Ovary (tissue), 7 donors: ENCODE measurements at regions not wholly inside any gene's neighbourhood (a gene's known extent, or its start where the extent isn't known, plus 50 kb on each side); places are given as distances from the start of the nearest gene placed in this dataset.

ENCODE experiments used
- DNase-seq, 5 donors: peaks; one replicate each; pipeline ENCODE4 v3.0.0-alpha.2; 2019 to 2020
- H3K27ac ChIP-seq, 2 donors: fragments of 200-600 bp; one replicate each; pipeline versions ENCODE4 v1.5.1 to v1.8.0; 2019 to 2022
- H3K27me3 ChIP-seq: fragments of 200-600 bp; one replicate; pipeline ENCODE4 v1.8.0; 2022
- H3K36me3 ChIP-seq: fragments of 200-600 bp; sonication (generic); one replicate; pipeline ENCODE4 v1.5.1; 2019
- H3K4me1 ChIP-seq: one replicate; pipeline ENCODE4 v1.8.1; 2013; ENCODE audit warnings: mild to moderate bottlenecking, moderate library complexity; ENCODE audit not compliant: insufficient read depth
- H3K4me3 ChIP-seq: fragments of 200-600 bp; sonication (generic); one replicate; pipeline ENCODE4 v1.5.1; 2017
- H3K9me3 ChIP-seq, 2 donors: fragments of 200-600 bp in 1 of 2; sonication (generic) in 1 of 2; one replicate each; pipeline versions ENCODE4 v1.5.1 to v1.8.1; 2013 to 2019; ENCODE audit warnings: mild to moderate bottlenecking in 1 of 2, moderate library complexity in 1 of 2
- EP300 ChIP-seq: sonication (generic); formaldehyde crosslinking; IDR thresholded peaks from one replicate; pipeline ENCODE4 v1.6.1; 2017; ENCODE audit warnings: antibody characterized with exemption
- POLR2A ChIP-seq: fragments of 450-650 bp; IDR thresholded peaks from one replicate; pipeline ENCODE4 v1.6.1; 2017; ENCODE audit warnings: antibody characterized with exemption, mild to moderate bottlenecking, moderate library complexity
- WGBS, 3 donors: extraction: QIAGEN DNeasy Blood & Tissue Kit in 1 of 3; methylation state at CpG; one replicate each; pipeline versions ENCODE4 v1.1.5 to v1.1.7; 2013 to 2017; 5-methylcytosine and 5-hydroxymethylcytosine counted together
- intact Hi-C, 4 donors: fragments of 100-400 bp; cut with DNase I; formaldehyde crosslinking; loops; one replicate each; pipeline versions ENCODE4 v1.11.0 to v1.15.1; 2022 to 2023
- TF ChIP-seq, protein P1 (sequence below), 3 donors: fragments of 450-650 bp in 2 of 3; fragments of 200-600 bp in 1 of 3; IDR thresholded peaks; one replicate each; pipeline versions ENCODE4 v1.5.1 to v1.8.0; 2016 to 2022; ENCODE audit warnings: antibody characterized with exemption in 3 of 3, mild to moderate bottlenecking in 1 of 3
- donor health status: DM: no; HTN: no; CAD: no; lungs with moderate emphysema.
- donor health status: DM: no; HTN: no; CAD: no.
- donor health status: Bipolar disorder and iron deficiency.
- donor health status: DM: no; HTN: no; CAD: no.
- donor health status: DM: yes; HTN: yes; CAD: no.

DNA sequence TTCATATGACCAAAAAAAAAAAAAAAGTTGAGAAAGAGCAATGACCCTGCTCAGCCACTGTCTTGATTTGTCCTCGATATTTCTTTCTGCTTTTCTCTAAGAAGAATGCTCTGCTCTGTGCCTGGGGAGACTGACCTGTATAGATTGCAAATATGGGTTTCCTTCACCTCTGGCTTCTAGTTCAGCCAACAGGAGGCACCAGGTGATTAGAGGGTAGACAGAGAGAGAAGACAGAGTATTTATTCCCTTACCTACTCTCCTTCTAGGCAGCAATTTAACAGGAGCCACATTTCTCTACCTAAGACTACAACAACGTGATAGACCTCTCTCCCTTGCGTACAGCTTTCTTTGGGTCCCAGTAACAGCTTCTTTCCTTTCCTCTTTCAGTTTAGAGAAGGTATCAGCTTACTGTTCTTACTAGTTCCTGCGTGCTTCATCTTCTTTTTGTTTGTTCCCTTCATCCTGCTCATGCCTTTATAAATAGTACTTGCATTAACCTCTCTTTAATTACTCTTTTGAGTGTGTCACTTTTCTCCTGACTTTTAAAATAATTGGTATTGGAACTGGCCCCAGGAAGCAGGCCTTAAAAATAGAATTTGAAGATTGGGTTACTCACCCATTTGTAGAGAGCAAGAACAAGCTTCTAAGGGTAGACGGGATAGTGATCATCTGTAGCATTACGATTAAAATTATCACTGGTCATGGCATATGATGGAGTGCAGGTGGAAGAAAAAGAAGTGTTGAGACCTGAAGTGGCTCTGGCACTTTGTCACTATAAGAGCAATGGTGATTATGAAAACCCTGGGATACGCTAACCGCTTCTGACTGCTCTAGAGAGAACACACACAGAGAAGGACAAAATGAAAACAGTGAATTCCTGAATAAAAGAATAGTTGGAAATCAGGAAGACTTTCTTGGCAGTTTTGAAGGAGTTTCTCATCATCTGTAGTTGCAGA is 161.2 kb upstream of the FSTL4 start:
- intact Hi-C loops, result no loop called here
- H3K9me3 ChIP-seq, result no peaks in the 10 kb centered on the region
- DNase-seq, result no peak
- no peaks in the 10 kb centered on the region for H3K36me3 ChIP-seq
- no peak overlapping the region for H3K4me3 ChIP-seq
- no peak overlapping the region for H3K27ac ChIP-seq
- no peaks in the 10 kb centered on the region for H3K4me1 ChIP-seq
- TF ChIP-seq, protein P1, sequence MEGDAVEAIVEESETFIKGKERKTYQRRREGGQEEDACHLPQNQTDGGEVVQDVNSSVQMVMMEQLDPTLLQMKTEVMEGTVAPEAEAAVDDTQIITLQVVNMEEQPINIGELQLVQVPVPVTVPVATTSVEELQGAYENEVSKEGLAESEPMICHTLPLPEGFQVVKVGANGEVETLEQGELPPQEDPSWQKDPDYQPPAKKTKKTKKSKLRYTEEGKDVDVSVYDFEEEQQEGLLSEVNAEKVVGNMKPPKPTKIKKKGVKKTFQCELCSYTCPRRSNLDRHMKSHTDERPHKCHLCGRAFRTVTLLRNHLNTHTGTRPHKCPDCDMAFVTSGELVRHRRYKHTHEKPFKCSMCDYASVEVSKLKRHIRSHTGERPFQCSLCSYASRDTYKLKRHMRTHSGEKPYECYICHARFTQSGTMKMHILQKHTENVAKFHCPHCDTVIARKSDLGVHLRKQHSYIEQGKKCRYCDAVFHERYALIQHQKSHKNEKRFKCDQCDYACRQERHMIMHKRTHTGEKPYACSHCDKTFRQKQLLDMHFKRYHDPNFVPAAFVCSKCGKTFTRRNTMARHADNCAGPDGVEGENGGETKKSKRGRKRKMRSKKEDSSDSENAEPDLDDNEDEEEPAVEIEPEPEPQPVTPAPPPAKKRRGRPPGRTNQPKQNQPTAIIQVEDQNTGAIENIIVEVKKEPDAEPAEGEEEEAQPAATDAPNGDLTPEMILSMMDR (IDR thresholded peaks at IDR 0.05), result no peak
- TF ChIP-seq POLR2A, result no peak
- TF ChIP-seq EP300, result no peak
- WGBS, 3 donors, result 77 to 83% (median 81%) methylated on average over 8 of the region's 8 CpGs
- no peaks in the 10 kb centered on the region for H3K27me3 ChIP-seq

DNA sequence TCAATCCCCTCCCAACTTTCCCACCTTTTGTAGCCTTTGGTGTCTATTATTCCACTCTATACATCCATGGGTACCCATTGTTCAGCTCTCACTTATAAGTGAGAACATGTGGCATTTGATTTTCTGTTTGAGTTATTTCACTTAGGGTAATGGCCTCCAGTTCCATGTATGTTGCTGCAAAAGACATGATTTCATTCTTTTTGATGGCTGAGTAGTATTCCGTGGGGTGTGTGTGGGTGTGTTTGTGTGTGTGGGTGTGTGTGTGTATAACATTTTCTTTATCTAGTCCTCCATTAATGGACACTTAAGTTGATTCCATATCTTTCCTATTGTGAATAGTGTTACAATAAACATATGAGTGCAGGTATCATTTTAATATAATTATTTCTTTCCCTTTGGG is 157.5 kb upstream of the FSTL4 start:
- no peak overlapping the region for H3K27ac ChIP-seq

DNA sequence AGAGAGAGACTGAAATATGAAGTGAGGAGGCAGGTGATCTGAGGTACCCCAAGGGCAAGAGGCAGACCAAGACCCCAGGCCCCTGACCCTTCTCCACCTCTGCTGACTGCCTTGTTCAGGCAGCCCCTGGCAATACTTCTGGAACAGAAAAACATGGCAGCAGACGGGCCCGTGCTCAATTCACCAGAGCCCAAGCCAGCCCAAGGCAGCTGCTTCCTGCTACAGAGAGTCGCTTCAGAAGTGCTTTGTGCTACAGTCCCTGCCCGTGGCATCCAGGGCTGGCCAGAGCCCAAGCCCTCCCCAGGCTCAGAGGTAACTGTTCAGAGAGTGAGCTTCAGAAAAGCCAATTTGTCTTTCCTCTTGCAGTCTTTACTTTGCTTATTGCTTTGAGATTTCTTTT is 151.4 kb upstream of the FSTL4 start:
- Histone ChIP-seq H3K36me3 (no peaks in the 10 kb centered on the region), H3K4me3 (no peak overlapping the region), H3K27me3 (no peaks in the 10 kb centered on the region), H3K4me1 (no peaks in the 10 kb centered on the region), H3K9me3 (no peaks in the 10 kb centered on the region), H3K27ac (no peak overlapping the region)
- intact Hi-C loops, result no loop called here
- 60 to 69% (median 62%) methylated on average over 4 of the region's 4 CpGs for WGBS, 3 donors
- no peak for DNase-seq
- TF ChIP-seq EP300 (no peak), POLR2A (no peak)
- TF ChIP-seq, protein P1 (IDR thresholded peaks at IDR 0.05), result no peak

More for the DNA sequence above, 157.5 kb upstream of the FSTL4 start:
- intact Hi-C loops, result no loop called here
- DNase-seq, result no peak
- H3K27me3 ChIP-seq, result no peaks in the 10 kb centered on the region
- H3K36me3 ChIP-seq, result no peaks in the 10 kb centered on the region
- 76 to 98% (median 94%) methylated on average over 1 of the region's 1 CpG for WGBS, 3 donors
- no peaks in the 10 kb centered on the region for H3K4me1 ChIP-seq
- H3K9me3 ChIP-seq, result no peaks in the 10 kb centered on the region
- H3K4me3 ChIP-seq, result no peak overlapping the region
- TF ChIP-seq, protein P1 (IDR thresholded peaks at IDR 0.05), result no peak
- TF ChIP-seq EP300, result no peak

DNA sequence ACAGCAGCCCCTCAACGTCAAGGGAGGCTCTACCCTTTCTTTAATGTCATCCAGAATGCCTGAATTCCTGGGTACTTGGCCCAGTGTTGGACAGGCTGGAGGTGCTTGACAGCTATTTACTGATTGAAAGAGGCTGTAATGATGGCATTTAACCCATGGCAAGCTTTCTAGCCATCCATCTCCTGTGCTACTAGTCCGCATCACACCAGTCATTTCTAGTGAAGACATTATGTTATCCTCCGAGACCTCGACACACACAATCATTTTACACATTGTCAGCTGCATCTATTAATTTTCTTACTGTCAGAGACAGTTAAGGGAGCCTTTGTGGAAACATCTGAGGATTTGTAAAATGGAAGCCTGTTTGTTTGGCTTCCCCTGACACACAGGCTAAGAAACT is 149.3 kb upstream of the FSTL4 start:
- no peaks in the 10 kb centered on the region for H3K4me1 ChIP-seq
- no peaks in the 10 kb centered on the region for H3K36me3 ChIP-seq
- H3K27ac ChIP-seq, result no peak overlapping the region
- no peak for DNase-seq
- TF ChIP-seq POLR2A (no peak), EP300 (no peak)
- H3K27me3 ChIP-seq, result no peaks in the 10 kb centered on the region
- H3K9me3 ChIP-seq, result no peaks in the 10 kb centered on the region
- intact Hi-C loops, result no loop called here
- WGBS, 3 donors, result 64 to 75% (median 73%) methylated on average over 4 of the region's 4 CpGs
- no peak overlapping the region for H3K4me3 ChIP-seq

DNA sequence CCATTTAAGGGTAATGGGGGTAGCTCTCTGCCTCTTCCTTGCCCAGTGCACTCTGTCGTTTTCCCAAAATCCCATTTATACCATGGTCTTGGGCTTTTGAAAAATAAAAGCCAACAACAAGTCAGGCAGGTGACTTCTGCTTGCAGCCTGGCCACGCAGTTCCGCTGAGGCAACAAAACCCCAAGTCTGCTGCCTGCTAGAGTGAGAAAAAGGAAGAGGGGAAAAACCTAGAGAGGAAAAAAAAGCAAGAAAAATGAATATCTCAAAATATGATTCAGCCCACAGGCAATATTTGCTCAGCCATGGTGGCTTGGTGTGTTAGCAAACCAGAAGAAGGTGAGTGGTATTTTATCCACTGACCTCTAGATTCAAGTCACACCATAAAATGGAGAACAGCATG is 148.2 kb upstream of the FSTL4 start:
- 86 to 94% (median 91%) methylated on average over 3 of the region's 3 CpGs for WGBS, 3 donors
- DNase-seq, result no peak
- Histone ChIP-seq H3K27ac (no peak overlapping the region), H3K4me3 (no peak overlapping the region), H3K27me3 (no peaks in the 10 kb centered on the region), H3K9me3 (no peaks in the 10 kb centered on the region), H3K4me1 (no peaks in the 10 kb centered on the region), H3K36me3 (no peaks in the 10 kb centered on the region)
- intact Hi-C loops, result no loop called here
- TF ChIP-seq, protein P1 (IDR thresholded peaks at IDR 0.05), result no peak
- TF ChIP-seq POLR2A, result no peak
- TF ChIP-seq EP300, result no peak
